Activated CD4-positive, CD25-positive, alpha-beta regulatory T cell treated with anti-CD3 and anti-CD28 coated beads, Interleukin-2, amount 50 U/mL, for 24 hours (primary cell): ENCODE measurements at regions not wholly inside any gene's neighbourhood (a gene's known extent, or its start where the extent isn't known, plus 50 kb on each side); places are given as distances from the start of the nearest gene placed in this dataset.

ENCODE experiments used
- ATAC-seq, 2 donors: fragments of 150-1000 bp; cut with Tn5 transposase; one replicate each; pipeline ENCODE4 v1.10.0; 2021; ENCODE audit warnings: mild to moderate bottlenecking in 1 of 2, moderate library complexity in 1 of 2

DNA sequence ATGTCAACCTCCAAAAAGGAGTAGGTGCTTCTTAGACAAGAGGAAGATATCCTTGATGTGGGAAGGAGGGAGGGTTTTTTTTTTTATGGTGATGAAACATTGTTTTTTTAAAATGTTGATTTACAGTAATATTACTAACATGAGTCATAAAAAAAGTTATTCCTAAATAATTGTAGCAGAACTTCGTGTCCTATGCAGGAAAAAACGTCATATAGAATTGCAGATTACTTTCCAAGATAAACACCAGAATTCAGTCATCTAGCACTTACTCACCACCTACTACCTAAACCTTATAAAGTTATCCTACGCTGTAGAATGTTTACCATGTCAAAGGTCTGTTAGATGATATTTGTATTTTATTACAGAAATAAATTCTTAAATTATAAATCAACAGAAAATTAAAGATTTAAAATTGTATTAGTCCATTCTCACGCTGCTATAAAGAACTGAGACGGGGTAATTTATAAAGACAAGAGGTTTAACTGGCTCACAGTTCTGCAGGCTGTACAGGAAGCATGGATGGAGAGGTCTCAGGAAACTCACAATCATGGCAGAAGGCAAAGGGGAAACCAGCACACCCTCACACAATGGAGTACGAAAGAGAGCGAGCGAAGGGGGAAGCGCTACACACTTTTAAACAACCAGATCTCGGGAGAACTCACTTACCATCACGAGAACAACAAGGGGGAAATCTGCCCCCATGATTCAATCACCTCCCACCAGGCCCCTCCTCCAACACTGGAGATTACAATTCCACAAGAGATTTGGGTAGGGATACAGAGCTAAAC lies 105.2 kb upstream of the NEBL start:
- ATAC-seq: no peak

- ATAC-seq: no peak
Measured at GRCh38 chr10:20999699-21000098, 102.6 kb upstream of the NEBL start.

GRCh38 chr10:20998036-20998435 lies 100.9 kb upstream of the NEBL start:
- no peak for ATAC-seq

DNA sequence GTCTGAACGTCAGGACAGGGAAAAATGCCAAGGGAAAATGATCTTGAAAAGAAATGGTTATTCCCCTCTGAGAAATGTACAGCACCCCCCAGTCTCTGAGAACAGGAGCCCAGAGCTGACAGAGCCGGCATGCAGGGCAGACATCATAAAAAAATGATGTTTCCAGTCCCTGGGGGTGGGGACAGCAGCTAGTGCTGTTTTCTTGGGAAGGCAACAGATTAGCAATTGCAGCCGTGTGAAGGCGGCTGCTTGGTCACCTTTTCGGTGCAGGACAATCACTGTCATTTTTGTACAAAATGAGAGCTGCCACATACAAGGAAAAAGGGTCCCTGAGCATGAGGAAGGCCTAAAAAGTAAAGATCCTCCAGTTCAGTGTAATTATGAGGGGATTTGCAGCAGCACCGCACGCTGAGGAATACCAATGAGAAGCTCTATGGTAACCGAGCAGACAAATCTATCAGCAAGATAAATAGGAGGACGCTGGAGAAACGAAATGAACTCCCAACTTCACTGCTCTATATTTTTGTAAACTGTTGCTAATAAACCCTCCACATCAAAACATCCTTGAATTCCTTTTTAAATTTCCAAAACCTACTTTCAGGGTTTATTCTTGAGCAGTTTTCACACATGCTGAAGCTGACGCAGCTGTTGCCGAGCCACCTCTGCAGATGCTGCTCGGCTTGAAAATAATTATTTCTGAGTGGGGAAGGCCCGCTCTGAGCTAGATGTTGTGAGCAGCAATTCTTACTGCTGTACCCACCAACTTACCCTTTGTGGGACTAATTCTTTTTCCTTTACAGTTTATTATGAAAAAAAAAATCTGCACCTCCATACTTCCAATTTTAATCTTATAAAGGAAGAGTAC lies 98.2 kb upstream of the NEBL start:
- no peak for ATAC-seq

GRCh38 chr10:20993830-20994527 lies 96.9 kb upstream of the NEBL start:
- no peak for ATAC-seq

DNA sequence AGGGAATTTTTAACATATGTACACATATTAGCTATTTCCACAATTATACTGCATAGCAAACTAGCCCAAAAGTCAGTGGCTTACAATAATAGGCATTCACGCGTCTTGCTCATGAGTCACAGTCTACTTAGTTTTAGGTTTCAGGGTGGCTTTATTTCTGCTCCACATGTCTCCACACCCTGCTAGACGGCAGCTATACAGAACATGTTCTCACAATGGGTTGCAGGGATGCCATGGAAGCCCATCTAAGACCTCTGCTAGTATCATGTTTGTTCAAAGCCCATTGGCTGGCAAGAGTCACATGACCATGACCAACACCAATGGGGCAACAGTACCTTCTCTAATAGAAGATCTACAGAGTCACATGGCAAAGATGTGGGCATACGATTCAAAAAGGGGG lies 96.3 kb upstream of the NEBL start:
- no peak for ATAC-seq

DNA sequence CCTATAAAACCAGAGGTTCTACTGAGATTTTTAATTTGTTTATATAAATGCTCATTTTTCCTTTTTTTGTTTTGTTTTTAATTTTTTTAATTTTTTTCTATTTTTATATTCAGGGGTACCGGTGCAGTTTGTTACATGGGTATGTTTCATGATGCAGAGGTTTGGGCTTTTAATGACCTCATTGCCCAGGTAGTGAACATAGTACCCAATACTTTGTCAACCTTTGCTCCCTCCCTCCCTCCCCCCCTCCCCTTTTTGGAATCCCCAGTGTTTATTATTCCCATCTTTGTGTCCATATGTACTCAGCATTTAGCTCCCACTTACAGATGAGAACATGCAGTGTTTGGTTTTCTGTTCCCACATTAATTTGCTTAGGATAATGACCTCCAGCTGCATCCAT lies 94.4 kb upstream of the NEBL start:
- no peak for ATAC-seq

DNA sequence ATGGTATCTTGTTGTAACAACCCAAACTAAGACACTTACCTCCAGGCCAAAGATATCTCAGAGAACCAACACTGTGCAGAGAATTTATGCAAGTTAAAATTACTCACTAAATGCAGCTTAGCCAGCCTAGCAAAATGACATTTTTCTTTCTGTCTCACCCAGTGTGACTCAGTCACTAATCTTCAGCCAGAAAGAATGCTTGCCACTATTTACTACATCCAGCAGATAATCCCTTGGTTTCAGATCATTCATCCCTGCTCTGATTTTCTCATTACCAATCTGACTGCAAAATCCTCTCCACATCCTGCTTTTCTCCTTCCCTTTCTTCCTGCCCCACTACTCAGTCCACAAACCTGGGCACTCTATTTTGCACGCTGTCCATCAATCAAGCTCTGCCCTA lies 93.5 kb upstream of the NEBL start:
- ATAC-seq: no peak

GRCh38 chr10:20988357-20988983 lies 91.4 kb upstream of the NEBL start:
- ATAC-seq: no peak

GRCh38 chr10:20986049-20986448 lies 88.9 kb upstream of the NEBL start:
- ATAC-seq: no peak

DNA sequence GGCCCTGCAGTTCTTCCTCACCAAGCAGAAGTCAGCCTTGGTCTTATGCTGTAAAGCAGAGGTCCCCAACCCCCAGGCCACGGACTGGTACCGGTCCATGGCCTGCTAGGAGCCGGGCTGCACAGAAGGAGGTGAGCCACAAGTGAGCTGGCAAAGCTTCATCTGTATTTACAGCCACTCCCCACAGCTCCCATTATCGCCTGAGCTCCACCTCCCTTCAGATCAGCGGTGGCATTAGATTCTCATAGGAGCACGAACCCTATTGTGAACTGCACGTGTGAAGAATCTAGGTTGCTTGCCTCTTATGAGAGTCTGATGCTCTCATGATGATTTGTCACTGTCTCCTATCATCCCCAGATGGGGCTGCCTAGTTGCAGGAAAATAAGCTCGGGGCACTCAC lies 87.6 kb upstream of the NEBL start:
- ATAC-seq: no peak

GRCh38 chr10:20981419-20981953 lies 84.4 kb upstream of the NEBL start:
- no peak for ATAC-seq

GRCh38 chr10:20978617-20979016 lies 81.5 kb upstream of the NEBL start:
- ATAC-seq: no peak

DNA sequence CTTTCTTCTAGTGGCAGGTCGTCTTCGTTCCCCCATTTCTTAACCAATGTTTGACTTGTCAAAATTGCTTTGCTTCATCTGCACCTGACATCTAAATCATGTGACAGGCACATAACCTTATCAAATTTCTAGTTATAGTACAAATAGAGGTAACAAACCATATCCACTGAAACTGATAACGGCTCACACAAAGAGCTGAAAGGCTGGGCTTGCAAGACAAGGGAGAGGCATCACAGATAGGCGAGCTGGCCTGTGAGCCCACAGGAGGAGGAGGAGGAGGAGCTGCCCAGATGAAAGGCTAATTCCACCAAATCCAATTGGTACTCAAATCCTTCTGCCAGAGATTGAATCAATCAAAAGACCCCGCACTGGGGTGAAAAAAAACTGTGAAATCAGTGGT lies 80.2 kb upstream of the NEBL start:
- no peak for ATAC-seq

- no peak for ATAC-seq
Measured at GRCh38 chr10:20976891-20977290, 79.8 kb upstream of the NEBL start.

DNA sequence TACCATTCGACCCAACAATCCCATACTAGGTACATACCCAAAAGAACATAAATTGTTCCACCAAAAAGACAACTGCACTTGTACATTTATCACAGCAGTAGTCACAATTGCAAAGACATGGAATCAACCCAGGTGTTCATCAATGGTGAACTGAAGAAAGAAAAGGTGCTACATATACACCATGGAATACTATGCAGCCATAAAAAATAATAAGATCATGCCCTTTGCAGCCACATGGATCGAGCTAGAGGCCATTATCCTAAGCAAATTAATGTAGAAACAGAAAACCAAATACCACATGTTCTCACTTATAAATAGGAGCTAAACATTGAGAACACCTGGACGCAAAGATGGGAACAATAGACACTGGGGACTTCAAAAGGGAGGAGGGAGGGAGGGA lies 79.3 kb upstream of the NEBL start:
- no peak for ATAC-seq

GRCh38 chr10:20975236-20975635 lies 78.1 kb upstream of the NEBL start:
- ATAC-seq: no peak

DNA sequence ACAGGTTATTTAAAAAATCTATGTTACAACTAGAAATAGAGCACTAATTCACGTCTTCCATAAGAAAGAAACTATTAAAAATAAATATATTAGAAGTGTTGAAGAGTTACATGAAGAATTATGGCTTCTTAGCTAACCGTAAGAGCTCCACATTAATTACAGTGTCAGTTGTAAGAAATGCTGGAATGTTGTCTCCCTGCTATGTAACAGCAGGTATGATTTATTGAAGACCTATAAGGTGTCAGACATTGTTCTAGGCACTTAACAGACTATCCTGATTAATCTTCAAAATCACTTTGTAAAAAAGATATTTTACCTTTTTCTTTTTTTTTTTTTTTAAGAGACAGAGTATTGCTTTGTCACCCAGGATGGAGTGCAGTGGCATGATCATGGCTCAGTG lies 75.8 kb upstream of the NEBL start:
- no peak for ATAC-seq

GRCh38 chr10:20971901-20972300 lies 74.8 kb upstream of the NEBL start:
- ATAC-seq: no peak

GRCh38 chr10:20970708-20971107 lies 73.6 kb upstream of the NEBL start:
- no peak for ATAC-seq

GRCh38 chr10:20970044-20970443 lies 72.9 kb upstream of the NEBL start:
- no peak for ATAC-seq

DNA sequence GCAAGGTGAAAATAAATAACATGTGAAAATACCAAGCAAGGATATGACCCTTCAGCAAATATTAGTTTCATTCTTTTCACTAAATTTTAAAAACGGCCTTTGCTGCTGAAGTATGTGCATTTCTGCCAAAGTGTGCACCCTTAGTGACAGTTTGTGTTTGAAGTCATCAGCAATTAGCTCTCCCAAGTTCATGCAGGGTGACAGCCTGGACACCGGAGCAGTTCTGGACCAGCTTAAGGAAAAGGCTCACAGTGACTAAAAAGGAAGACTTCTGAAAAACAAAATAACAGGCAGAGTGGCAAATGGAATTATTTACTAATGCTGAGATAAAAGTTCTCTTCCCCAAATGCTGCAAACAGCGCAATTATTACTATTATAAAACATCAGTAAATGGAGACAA lies 69.3 kb upstream of the NEBL start:
- ATAC-seq: no peak
